ENCODE measurements at regions not wholly inside any gene's neighbourhood (a gene's known extent, or its start where the extent isn't known, plus 50 kb on each side); places are given as distances from the start of the nearest gene placed in this dataset.

DNA sequence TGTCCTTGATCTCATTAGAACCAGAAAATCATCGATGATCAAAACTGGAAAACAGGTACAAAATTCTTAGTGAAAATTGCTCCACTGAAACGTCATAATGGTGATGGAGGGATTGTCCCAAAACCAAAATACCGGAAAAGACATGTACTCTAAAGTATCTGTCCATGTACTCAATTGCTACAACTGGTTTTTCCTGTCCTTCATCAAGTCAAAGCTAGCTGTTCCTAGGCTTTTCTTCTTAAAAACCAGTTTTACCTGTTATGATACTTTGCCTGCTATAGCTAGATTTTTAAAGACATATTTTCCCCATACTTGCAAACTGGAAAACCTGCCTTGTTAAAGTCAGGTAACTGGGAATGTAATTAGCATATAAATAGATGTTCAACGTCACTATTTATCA, 50.5 kb upstream of the LRRC1 start:
- CTCF ChIA-PET (ENCODE audit: low intra/inter-chr PET ratio): no interaction called here
- in situ Hi-C loops (cut with MboI): no loop called here
- H3K9ac ChIP-seq (ENCODE audit: insufficient read depth in 1 of 2, low read depth in 2 of 2, low read length in 2 of 2): no peak overlapping the region
- no peaks in the 10 kb centered on the region for H3K27me3 ChIP-seq (ENCODE audit: control insufficient read depth in 2 of 2, insufficient read depth in 2 of 2, low read length in 2 of 2)
- FAIRE-seq (no peak), ATAC-seq (no peak), DNase-seq (ENCODE audit: extremely low read depth in 1 of 4, low spot score in 3 of 4) (no peak)
- H3K9me3 ChIP-seq (replicated peaks; ENCODE audit: control insufficient read depth, insufficient read depth, low read depth, low read length): no peaks in the 10 kb centered on the region
- no peaks in the 10 kb centered on the region for H3K4me1 ChIP-seq (replicated peaks in 1 of 2; ENCODE audit: control insufficient read depth in 2 of 2, insufficient read depth in 2 of 2, low read length in 2 of 2)
- H3K36me3 ChIP-seq (ENCODE audit: control insufficient read depth, insufficient read depth, low read length): no peaks in the 10 kb centered on the region
- WGBS (ENCODE audit: insufficient coverage, low coverage, missing lambda C conversion rate): 3% methylated on average over 4 of the region's 4 CpGs
- intact Hi-C loops (cut with micrococcal nuclease): no loop called here
- no TSS peak for BruUV-seq (replicated peaks)
- POLR2A ChIA-PET: interaction anchor here (1.5 kb wide), 1 partner anchor 12 kb away, joined by 3 read pairs; no protein-coding TSS in a partner anchor
- no peak overlapping the region for H2AFZ ChIP-seq (ENCODE audit: low read depth, low read length)
- no peaks in the 10 kb centered on the region for H4K20me1 ChIP-seq (replicated peaks; ENCODE audit: control insufficient read depth, insufficient read depth, low read length)
- H3K79me2 ChIP-seq (ENCODE audit: control insufficient read depth, insufficient read depth, low read length): no peaks in the 10 kb centered on the region
- no peaks in the 10 kb centered on the region for H3K9me1 ChIP-seq (ENCODE audit: control insufficient read depth, insufficient read depth, low read length)
- H3K4me2 ChIP-seq (ENCODE audit: insufficient read depth, low read length): no peak overlapping the region
- no peak overlapping the region for H3K4me3 ChIP-seq
- H3K27ac ChIP-seq (ENCODE audit: extremely low read depth, low read depth, low read length): no peak overlapping the region
- TF ChIP-seq, protein P1, sequence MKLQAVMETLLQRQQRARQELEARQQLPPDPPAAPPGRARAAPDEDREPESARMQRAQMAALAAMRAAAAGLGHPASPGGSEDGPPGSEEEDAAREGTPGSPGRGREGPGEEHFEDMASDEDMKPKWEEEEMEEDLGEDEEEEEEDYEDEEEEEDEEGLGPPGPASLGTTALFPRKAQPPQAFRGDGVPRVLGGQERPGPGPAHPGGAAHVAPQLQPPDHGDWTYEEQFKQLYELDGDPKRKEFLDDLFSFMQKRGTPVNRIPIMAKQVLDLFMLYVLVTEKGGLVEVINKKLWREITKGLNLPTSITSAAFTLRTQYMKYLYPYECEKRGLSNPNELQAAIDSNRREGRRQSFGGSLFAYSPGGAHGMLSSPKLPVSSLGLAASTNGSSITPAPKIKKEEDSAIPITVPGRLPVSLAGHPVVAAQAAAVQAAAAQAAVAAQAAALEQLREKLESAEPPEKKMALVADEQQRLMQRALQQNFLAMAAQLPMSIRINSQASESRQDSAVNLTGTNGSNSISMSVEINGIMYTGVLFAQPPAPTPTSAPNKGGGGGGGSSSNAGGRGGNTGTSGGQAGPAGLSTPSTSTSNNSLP (IDR thresholded peaks at IDR 0.05; ENCODE audit: borderline replicate concordance, low read depth, low read length): no peak
- no peak for TF ChIP-seq U2AF1 (optimal IDR thresholded peaks at IDR 0.05; ENCODE audit: low read depth, low read length)
- no peak for TF ChIP-seq NRF1 (conservative IDR thresholded peaks at IDR 0.05 in 1 of 2, IDR thresholded peaks at IDR 0.05 in 1 of 2)
- no peak for TF ChIP-seq MAX (CRISPR knock-in tag; IDR thresholded peaks at IDR 0.05)
- TF ChIP-seq CREM (IDR thresholded peaks at IDR 0.05; ENCODE audit: low read depth): no peak
- no peak for TF ChIP-seq TAL1 (IDR thresholded peaks at IDR 0.05)
- no peak for TF ChIP-seq HDAC8 (tag; IDR thresholded peaks at IDR 0.05)
- no peak for TF ChIP-seq ZNF347 (CRISPR knock-in tag; IDR thresholded peaks at IDR 0.05; ENCODE audit: low read depth)
- no peak for TF ChIP-seq PRMT5 (CRISPR knock-in tag; IDR thresholded peaks at IDR 0.05)
- no peak for TF ChIP-seq ZNF12 (CRISPR knock-in tag; IDR thresholded peaks at IDR 0.05)
- TF ChIP-seq KLF6 (CRISPR knock-in tag; IDR thresholded peaks at IDR 0.05; ENCODE audit: borderline replicate concordance): no peak
- TF ChIP-seq PTTG1 (tag; IDR thresholded peaks at IDR 0.05; ENCODE audit: low read depth): no peak
- no peak for TF ChIP-seq ZNF79 (CRISPR knock-in tag; IDR thresholded peaks at IDR 0.05; ENCODE audit: low read depth)
- TF ChIP-seq, protein P2, sequence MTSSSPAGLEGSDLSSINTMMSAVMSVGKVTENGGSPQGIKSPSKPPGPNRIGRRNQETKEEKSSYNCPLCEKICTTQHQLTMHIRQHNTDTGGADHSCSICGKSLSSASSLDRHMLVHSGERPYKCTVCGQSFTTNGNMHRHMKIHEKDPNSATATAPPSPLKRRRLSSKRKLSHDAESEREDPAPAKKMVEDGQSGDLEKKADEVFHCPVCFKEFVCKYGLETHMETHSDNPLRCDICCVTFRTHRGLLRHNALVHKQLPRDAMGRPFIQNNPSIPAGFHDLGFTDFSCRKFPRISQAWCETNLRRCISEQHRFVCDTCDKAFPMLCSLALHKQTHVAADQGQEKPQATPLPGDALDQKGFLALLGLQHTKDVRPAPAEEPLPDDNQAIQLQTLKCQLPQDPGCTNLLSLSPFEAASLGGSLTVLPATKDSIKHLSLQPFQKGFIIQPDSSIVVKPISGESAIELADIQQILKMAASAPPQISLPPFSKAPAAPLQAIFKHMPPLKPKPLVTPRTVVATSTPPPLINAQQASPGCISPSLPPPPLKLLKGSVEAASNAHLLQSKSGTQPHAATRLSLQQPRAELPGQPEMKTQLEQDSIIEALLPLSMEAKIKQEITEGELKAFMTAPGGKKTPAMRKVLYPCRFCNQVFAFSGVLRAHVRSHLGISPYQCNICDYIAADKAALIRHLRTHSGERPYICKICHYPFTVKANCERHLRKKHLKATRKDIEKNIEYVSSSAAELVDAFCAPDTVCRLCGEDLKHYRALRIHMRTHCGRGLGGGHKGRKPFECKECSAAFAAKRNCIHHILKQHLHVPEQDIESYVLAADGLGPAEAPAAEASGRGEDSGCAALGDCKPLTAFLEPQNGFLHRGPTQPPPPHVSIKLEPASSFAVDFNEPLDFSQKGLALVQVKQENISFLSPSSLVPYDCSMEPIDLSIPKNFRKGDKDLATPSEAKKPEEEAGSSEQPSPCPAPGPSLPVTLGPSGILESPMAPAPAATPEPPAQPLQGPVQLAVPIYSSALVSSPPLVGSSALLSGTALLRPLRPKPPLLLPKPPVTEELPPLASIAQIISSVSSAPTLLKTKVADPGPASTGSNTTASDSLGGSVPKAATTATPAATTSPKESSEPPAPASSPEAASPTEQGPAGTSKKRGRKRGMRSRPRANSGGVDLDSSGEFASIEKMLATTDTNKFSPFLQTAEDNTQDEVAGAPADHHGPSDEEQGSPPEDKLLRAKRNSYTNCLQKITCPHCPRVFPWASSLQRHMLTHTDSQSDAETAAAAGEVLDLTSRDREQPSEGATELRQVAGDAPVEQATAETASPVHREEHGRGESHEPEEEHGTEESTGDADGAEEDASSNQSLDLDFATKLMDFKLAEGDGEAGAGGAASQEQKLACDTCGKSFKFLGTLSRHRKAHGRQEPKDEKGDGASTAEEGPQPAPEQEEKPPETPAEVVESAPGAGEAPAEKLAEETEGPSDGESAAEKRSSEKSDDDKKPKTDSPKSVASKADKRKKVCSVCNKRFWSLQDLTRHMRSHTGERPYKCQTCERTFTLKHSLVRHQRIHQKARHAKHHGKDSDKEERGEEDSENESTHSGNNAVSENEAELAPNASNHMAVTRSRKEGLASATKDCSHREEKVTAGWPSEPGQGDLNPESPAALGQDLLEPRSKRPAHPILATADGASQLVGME (CRISPR knock-in tag; IDR thresholded peaks at IDR 0.05): no peak
- no peak for TF ChIP-seq CTCF (IDR thresholded peaks at IDR 0.05 in 2 of 3, conservative IDR thresholded peaks at IDR 0.05 in 1 of 3; ENCODE audit: insufficient read depth in 2 of 3, low read depth in 1 of 3, low read length in 3 of 3)

Measured in K562 (cell line).